Bone marrow (tissue), 2 donors: ENCODE measurements at regions not wholly inside any gene's neighbourhood (a gene's known extent, or its start where the extent isn't known, plus 50 kb on each side); places are given as distances from the start of the nearest gene placed in this dataset.

Source experiments
- DNase-seq, 2 donors: peaks; one replicate each; lab custom pipeline; 2025; lab: John Stamatoyannopoulos, UW

DNA sequence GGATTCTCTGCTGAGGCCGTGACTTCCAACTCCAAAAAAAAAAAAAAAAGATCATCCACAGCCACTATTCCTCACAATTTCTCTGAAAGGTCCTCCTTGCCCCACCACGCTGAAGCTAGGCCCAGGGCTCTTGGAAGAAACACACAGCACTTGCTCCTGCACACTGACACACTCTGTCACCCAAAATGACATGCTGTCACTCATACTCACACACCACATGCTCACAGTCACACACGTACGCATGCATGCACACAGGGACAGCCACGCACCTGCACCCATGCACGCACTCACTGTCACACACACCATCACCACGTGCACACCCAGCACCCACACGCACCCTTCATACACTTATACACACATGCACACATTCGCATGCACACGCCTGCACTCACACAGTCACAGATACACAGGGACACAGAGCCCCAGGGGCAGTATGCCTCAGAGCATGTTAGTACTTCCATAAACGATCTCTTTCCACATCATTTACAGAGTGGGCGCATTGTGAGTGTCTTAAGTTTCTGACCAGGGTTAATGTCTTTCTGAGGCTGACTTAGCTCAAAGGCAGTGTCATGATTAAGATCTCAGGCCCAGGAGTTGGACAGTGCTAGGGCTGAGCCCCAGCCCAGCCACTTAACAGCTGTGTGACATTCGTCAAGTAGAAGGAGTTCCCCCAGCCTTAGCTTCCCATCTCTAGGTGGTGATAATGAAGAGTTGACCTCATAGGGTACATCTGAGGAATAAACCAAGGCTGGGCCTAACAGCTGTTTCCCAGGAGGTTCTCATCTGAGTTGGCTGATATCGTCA is 93.4 kb downstream of the GLI2 start:
- no peak for DNase-seq

DNA sequence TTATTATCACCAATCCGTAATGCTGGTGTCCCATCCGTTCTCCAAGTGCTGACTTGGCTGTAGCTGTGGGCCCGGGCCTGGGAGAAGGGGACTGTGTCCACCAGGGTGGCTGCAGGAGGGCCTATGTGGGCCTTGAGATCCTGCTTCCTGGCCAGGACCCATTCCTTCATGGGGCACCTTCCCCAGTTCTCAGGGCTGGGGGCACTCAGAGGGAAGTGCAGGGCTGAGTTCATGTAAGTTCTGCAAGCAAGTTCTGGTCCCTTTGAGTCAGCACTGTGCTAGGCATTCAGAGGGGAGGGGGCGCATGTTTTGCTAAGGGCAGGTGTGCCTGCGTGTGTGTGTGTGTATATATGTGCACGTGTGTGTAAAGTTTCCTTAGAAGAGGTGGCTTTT is 94.0 kb downstream of the GLI2 start:
- no peak for DNase-seq

DNA sequence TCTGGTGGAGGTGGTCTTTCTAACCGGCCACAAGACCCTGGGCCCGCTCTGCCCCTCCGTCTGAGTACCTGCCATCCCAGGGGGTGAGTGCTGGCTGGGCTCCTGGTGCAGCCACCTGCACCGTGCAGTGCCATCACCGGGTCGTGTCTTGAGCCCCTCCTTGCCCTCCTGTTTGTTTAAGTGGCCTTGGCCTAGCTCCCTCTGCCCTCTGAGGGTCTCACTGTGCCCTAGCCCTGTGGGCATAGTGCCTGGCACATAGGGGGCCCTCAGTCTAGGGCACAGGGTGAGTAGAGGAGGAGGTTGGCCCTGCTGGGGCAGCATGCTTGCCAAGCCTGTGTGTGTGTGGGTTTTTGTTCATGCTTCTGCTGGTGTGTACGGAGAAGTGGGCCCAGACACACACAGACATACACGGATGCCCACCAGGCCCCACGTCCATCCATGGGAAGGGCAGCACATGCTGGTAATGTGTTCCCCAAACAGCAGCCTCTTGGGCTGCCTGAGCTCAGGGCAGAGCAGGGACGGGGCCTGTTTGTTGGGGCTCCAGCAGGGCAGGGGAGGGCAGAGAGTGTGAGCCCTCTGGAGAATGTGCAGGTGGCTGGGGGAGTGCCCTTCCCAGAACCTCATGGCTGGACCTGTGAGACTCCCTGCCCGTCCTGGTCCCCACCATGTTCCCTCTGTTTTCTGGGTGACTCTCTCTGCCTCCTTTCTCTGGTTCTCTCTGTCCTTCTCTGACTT is 94.6 kb downstream of the GLI2 start:
- DNase-seq = no peak

DNA sequence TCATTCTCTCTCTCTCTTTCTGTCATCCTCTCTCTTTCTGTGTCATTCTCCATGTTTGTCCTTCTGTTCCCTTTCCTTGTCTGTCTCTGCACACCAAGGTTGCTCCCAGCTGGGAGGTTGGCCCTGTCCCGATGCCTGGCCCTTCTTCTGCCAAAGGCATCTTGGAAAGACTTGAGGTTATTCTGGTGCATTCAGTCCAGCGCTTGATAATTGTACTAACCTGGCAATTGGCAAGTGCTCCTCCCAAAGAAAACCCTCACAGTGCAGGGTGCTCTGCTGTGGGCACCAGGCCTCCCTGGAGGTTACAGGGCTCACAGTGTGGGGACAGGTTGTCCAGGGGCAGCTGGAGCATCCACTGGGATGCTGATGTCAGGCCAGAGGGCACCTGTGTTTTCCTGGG is 95.4 kb downstream of the GLI2 start:
- no peak for DNase-seq

DNA sequence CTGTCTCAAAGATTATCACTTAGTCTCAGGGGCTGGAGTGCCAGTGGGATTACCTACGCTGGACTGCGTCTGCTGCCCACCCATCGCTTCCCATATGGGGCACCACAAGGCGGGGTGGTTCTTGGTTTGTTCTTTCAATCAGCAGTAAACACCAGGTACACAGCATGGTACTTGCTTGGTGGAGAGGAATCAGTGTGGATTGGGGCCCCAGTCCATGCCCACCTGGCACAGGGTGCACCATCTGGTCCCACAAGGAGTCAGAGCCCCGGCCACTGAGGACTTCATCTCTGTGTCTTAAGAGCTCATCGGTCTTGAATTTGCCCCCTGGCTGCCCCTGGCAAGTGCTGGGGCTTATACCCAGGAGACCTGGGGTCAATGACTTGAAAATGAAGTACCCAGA is 96.2 kb downstream of the GLI2 start:
- no peak for DNase-seq

DNA sequence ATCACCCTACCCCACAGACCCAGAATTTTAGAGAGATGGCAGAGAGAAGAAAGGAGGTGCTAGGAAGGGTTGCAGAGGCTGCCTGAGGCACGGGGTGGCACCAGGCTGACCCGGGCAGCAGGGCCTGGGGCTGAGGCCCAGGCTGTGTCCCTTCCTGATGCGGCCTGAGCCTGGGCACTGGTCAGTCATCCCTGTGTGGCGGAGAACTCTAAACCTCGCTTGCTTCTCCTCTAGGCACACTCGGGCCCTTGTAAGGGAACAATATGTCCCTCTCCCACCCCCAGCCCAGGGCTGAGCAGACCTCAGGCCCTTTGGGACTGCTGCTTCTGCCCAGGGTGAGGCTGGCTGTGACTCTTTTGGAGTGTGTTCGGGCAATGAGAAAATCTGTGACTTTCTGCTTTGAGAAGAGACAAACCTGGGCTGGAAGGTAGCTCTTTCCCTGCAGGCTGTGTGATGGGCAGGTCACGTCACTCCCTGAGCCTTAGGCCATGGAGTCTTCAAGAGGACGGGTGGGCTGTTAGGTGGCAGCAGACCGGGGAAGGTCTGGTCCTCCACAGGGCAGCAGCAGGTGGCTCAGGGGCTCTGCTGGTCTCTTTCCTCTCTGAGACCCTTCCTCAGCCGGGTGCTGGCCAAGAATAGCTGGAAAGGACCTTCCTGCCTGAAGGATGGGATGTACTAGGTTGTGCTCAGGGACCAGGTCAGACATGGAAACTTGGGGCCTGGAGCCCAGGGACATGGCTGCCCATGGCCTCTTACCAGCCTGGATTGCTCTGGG is 96.8 kb downstream of the GLI2 start:
- no peak for DNase-seq

DNA sequence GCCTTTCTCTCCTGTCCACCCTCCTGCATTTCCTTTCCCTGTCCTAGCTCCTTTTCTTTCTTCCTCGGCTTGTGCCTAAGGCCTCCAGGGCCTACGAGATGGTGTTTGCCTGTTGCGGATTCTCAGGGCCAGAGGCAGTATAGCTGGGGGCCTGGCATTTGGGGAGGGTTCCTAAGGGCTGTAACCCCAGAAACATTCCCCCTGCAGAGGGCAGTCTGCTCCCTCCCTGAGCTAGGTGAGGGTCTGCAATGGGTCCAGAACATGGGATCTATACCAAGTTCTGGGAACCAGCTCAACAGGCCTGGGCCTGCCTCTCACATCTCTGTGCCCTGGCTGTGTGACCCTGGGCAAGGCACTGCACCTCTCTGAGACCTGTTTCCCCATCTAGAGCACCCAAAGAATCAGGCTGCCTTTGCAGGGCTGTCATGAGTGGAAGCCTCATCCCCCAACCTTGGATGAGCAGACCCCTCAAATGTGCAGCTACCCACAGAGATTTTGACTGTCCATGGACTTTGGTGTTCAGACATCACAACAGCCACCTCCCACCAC is 97.5 kb downstream of the GLI2 start:
- no peak for DNase-seq

DNA sequence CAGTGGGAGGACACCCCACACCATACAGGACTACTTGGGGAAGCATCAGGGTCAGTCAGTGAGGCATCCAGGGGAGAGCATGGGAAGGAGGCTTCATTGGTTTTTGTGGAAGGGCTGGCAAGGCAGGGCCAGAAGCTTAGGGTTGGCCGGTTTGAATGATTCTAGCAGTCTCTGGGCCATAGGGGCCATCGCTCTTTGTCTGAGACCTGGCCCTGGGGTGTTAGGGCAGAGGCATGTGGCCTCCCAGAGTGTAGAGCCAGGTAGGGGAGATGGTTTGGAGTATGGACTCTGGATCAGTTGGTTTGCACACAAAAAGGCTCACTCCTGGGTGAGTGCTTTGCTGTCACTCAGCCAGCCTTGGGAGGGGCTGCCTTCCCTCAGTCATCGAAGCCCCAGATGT is 98.5 kb downstream of the GLI2 start:
- no peak for DNase-seq

DNA sequence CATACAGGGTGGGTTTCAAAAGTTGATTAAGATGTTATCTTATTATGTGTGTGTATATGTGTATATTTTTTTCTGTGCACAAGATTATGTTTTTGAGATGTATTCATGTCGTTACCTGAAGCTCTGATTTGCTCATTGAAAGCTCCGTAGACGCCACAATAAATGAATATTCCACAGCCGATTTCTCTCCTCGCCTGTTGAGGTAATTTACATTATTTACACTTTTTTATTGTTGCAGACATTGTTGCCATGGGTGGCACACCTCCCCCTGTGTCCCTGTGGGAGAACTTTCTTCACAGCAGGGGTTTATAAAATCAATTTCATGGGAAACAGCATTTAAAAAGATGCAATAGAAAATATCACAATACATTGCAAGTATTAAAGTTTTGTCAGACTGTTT is 100.6 kb downstream of the GLI2 start:
- no peak for DNase-seq

DNA sequence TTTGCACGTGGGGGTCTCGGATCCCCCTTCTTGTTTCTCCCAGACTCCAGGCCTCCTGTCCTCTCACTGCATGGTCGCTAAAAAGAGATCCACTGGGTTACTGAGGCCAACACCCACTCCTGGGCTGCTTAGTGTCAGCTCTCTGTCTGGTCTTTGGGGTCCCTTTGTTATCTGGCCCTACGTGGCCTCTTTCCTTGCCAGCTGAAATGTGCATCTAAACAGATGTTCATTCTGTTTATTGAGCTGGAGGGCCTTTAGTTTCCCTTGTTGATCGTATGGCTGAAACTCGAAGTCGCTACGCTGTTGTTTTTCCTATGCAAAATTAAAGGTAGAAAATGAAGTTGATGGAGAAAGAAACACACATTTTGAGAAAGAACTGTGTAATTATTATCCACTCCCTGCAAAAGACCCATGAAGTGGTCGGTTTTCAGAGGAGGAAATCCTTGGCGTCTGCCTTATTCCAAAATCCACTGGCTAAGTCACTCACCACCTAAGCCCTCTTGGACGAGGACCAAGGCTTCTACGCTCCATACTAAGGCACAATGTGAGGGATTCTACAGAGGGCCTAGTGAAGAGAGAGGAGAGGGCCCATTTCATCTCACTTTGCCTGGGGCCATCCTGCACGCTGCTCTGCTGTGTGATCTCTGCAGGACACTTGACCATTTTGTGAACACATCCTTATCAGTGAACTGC is 105.3 kb downstream of the GLI2 start:
- no peak for DNase-seq

DNA sequence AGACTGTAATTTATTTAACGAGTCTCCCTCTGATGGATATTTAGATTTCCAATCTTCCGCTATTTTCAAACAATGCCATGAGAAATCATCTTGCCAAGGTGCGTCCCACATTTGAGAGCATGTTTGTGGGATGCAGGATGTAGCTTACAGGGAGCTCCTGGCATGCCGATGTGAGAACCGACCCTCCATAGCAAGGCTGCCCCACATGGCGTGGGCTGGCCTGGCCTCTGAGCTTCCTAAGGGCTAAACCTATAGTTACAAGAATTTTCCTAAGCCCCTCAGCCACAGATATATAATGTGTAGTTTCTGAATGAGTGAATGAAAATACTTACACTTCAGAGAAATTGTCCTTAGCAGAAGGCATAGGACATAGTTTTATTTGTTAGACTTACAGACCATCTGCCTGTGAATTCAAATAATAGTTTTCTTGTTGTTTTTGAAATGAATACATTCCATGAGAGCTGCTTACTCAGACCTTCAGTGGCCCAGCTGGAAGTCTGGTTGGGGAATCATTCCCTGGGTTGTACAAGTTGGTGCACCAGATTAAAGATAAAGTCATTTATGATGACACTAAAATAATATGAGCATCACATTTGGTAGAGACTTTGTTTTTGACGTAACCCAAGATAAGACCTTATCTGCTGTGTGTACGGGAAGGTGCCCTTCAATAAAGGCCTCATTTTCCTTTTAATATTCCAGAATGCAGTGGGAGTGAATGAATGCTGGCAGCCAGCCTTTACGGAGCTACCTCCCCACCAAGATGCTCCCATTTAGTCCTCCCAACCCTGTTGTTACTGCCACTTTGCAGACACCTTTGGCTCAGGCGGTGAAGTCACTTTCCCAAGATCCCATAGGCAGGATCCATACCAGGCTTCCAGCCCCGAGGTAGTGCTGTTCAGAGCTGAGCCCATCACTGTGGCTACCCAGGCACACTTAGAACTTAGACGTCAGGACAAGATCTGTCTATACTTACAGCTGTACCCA is 107.1 kb downstream of the GLI2 start:
- DNase-seq = no peak

DNA sequence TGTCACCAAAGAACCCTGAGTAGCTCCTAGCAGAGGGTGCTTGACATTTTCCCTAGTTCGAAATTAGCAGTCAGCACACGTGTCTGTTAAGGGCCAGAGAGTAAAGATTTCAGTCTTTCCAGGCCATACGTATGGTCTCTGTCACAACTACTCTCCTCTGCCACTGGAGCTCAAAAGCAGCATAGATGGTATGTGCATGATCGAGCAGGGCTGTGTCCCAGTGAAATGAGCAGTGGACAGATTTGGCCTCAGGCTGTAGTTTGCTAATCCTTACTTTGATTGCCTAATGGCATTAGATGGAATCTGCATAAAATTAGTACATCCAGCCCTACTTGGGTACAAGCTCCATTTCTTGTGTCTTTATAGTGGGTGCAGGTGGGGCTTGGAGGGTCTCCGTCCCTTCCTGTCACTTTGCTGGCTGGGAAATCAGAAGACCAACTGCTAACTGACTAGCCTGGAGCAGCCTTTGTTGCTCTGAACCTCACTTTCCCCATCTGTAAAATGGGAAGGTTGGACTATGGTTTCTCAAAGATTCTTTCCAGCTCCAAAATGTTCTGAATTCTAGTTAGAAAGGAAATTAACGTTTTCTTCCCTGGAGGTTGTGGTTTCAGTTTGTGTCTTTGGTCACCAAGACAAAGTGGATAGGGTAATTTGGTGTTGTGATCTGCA is 108.5 kb downstream of the GLI2 start:
- no peak for DNase-seq

DNA sequence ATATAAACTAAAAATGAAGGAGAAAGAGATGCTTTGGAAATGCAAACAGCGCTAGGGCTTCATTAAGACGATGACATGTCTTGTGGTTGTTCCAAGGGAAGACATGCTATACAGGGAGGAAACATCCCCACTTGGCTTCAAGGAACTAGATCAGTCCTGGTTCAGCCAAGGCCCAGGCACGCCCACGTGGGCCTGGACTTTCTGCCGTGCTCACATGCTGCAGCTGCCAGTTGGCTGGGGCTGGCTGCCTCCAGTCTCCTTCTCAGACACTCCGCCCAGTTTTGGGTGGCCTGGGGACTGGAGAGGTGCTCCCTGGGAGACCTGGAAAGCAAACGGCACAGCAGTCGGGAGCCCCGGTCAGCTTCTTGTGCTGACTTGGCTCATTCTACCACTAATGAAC is 109.6 kb downstream of the GLI2 start:
- DNase-seq = no peak

DNA sequence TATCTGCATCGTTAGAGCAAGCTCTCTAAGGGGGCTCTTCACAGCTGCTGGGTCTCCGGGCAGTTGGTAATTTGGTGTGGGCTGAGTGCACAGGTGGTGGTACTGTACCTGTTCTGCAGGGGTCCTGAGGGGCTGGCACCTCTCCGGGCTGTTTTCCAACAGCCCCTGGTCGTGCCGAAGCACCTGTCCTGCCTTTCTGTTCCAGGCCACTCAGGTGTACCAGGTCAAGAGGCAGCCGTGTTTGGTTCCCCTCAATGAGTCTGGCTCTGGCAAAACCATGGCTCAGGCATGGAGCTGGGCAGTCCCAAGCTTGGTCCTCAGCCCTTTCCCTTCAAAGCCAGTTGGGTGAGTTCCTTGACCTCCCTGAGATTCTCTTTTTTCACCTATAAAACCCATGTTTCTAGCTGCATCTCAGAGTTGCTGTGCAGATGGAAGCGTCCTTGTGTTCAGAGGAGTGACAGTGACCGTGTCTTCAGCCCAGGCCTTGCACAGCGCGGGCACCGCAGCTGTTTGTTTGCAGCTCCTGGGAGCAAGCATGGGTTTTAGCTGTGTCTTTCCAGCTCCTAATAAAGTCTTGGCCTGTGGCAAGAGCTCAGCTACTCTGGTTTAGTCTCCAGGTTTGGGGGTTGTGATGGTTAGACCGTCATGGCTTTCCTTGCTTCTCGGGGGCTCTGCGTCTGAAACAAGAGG is 110.9 kb downstream of the GLI2 start:
- no peak for DNase-seq

DNA sequence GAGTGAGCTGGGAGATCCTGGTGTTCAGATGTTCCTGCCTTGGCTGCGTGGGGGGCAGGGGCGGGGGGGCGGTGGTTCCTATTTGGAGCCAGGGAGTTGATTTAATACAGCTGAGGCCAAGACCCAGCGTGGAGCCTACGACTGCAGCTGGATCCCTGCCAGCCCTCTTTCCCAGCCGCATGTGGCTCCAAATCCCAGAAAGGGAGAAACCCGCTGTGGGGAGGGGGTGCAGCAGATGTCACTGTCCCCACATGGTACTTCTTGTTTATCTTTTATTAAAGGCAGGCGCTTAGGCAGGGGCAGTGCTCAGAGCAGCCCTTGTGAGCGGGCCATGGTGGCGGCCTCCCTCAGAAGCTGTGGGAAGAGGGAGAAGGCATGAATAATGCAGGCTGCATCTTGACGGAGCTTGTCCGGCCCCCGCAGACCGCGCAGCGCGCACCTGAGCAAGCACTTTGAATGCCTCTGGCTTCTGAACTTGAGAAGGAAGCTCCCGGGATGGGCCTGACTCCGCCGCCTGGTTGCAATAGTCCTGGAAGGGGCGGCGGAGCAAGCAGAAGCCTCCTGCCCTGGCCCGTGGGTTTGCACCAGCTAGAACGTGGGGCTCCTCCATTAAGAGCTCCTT is 112.1 kb downstream of the GLI2 start:
- DNase-seq = no peak

DNA sequence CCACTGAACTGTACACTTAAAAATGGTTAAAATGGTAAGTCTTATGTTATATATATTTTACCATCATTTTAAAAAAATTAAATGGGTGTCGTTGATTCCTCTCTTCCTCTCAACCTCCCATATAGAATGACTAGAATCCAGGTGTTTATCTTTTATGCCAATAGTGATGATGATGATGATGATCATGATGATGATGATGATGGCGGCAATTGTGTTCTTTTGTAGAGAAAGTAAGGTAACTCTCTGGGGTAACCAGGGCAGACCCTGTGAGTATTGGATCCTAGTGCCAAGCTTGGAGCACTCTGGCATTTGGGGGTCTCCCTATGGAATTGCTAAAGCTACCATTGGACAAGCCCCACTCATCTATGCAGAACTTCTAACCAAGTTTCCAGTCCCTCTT is 113.6 kb downstream of the GLI2 start:
- DNase-seq = no peak

DNA sequence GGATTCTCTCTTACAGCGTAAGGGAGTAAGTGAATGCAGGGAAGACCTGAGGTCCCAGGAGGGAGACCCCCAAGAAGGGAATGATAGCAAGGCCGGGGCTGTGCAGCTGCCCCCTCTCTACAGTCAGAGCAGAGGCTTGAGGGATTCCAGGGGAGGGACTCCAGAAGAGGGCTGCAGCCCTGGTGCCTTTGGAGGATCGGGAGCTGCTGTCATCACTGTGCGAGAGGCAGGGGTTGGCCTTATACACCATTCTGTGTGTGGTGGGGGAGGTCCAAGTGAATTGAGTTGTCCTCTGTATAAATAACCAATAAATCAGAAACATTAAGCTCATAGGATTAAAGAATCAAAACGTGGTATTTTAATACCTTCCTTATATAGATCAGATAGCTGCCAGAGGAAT is 114.9 kb downstream of the GLI2 start:
- DNase-seq = no peak

DNA sequence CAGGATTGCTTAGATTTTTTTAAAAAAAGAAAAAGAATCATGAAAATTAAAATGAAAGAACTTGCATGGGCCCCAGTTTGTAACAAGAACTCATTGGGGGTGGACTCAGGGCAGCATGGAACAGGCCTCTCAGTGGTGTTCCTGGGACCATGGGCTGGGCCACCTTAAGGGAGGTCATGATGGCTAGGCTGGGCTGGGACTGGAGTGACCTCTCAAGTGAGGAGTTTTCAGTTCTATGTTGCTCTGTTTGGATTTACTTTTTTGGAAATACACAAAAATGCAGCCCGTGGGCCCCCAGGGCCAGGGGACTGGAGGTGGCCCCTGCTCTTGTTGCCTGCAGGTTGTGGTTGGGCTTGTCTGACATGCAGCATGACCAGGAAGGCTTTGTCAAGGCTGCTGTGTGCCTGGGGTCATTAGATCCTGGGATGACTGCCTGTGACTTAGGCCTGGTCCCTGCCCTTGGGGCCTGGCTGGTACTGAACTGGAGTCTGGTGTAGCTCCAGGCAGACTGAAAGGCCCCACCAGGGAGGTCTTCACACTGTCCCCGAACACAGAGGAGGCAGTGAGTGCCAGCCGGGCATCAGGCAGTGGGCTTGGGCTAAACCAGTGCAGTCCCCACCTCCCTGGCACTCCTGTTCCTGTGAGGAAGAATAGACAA is 115.6 kb downstream of the GLI2 start:
- DNase-seq = no peak
